ENCODE measurements at regions not wholly inside any gene's neighbourhood (a gene's known extent, or its start where the extent isn't known, plus 50 kb on each side); places are given as distances from the start of the nearest gene placed in this dataset.

- H3K27ac ChIP-seq: no peak overlapping the region
- DNase-seq (no peak), ATAC-seq (no peak)
- no peaks in the 10 kb centered on the region for H3K27me3 ChIP-seq (ENCODE audit: low read depth)
- no peak for TF ChIP-seq CTCF (IDR thresholded peaks at IDR 0.05)
- H3K4me1 ChIP-seq: no peaks in the 10 kb centered on the region
- H3K4me3 ChIP-seq: no peak overlapping the region
- no peaks in the 10 kb centered on the region for H3K9me3 ChIP-seq
- no peaks in the 10 kb centered on the region for H3K36me3 ChIP-seq
- intact Hi-C loops (cut with DNase I): no loop called here
Measured at GRCh38 chr1:60596791-60597750, 485.3 kb upstream of the NFIA start.

- Histone ChIP-seq H3K9me3 (no peaks in the 10 kb centered on the region), H3K4me1 (no peaks in the 10 kb centered on the region), H3K27ac (no peak overlapping the region), H3K27me3 (ENCODE audit: low read depth) (no peaks in the 10 kb centered on the region), H3K36me3 (no peaks in the 10 kb centered on the region), H3K4me3 (no peak overlapping the region)
- ATAC-seq: no peak
- no peak for DNase-seq
- TF ChIP-seq CTCF (IDR thresholded peaks at IDR 0.05): no peak
- intact Hi-C loops (cut with DNase I): no loop called here
Measured at GRCh38 chr1:60591583-60591982, 490.8 kb upstream of the NFIA start.

- Histone ChIP-seq H3K27ac (no peak overlapping the region), H3K4me1 (no peaks in the 10 kb centered on the region), H3K36me3 (no peaks in the 10 kb centered on the region), H3K27me3 (ENCODE audit: low read depth) (no peaks in the 10 kb centered on the region), H3K9me3 (no peaks in the 10 kb centered on the region), H3K4me3 (no peak overlapping the region)
- DNase-seq: no peak
- intact Hi-C loops (cut with DNase I): no loop called here
- ATAC-seq: no peak
- TF ChIP-seq CTCF (IDR thresholded peaks at IDR 0.05): no peak
Measured at GRCh38 chr1:60589916-60590315, 492.4 kb upstream of the NFIA start.

- H3K36me3 ChIP-seq: no peaks in the 10 kb centered on the region
- H3K4me3 ChIP-seq: no peak overlapping the region
- no peak for TF ChIP-seq CTCF (IDR thresholded peaks at IDR 0.05)
- DNase-seq: no peak
- intact Hi-C loops (cut with DNase I): no loop called here
- H3K27me3 ChIP-seq (ENCODE audit: low read depth): no peaks in the 10 kb centered on the region
- no peaks in the 10 kb centered on the region for H3K9me3 ChIP-seq
- no peak overlapping the region for H3K27ac ChIP-seq
- H3K4me1 ChIP-seq: no peaks in the 10 kb centered on the region
- no peak for ATAC-seq
Measured at GRCh38 chr1:60589046-60589748, 493.2 kb upstream of the NFIA start.

- TF ChIP-seq CTCF (IDR thresholded peaks at IDR 0.05): no peak
- intact Hi-C loops (cut with DNase I): no loop called here
- no peaks in the 10 kb centered on the region for H3K27me3 ChIP-seq (ENCODE audit: low read depth)
- H3K4me3 ChIP-seq: no peak overlapping the region
- DNase-seq: no peak
- no peak overlapping the region for H3K27ac ChIP-seq
- no peak for ATAC-seq
- no peaks in the 10 kb centered on the region for H3K36me3 ChIP-seq
- H3K4me1 ChIP-seq: no peaks in the 10 kb centered on the region
- peaks cover 11% of the 10 kb centered on the region for H3K9me3 ChIP-seq
Measured at GRCh38 chr1:60584371-60584770, 498.0 kb upstream of the NFIA start.
